GM08714 (cell line): ENCODE measurements at regions not wholly inside any gene's neighbourhood (a gene's known extent, or its start where the extent isn't known, plus 50 kb on each side); places are given as distances from the start of the nearest gene placed in this dataset.
"Not testable (repeated sequence)": the region's sequence is repeated elsewhere in the genome, so short reads cannot be mapped to it uniquely, and the experiment has no call there.

Experiments used
- H3K4me3 ChIP-seq: fragments of 200-500 bp; sonication (Bioruptor generic); 2 replicates; pipeline ENCODE4 v1.5.1; 2014; ENCODE audit warnings: mild to moderate bottlenecking, low read length, inconsistent platforms
- ZNF274 ChIP-seq: IDR thresholded peaks from 2 replicates; pipeline ENCODE4 v1.6.1; 2012; ENCODE audit warnings: mild to moderate bottlenecking, low read depth, low read length

GRCh38 chr6:122151763-122152162 lies 247.7 kb upstream of the HSF2 start:
- TF ChIP-seq ZNF274: no peak

GRCh38 chr6:122153557-122153956 lies 245.9 kb upstream of the HSF2 start:
- no peak for TF ChIP-seq ZNF274
- no peak overlapping the region for H3K4me3 ChIP-seq

More at GRCh38 chr6:122151763-122152162, 247.7 kb upstream of the HSF2 start:
- no peak overlapping the region for H3K4me3 ChIP-seq

DNA sequence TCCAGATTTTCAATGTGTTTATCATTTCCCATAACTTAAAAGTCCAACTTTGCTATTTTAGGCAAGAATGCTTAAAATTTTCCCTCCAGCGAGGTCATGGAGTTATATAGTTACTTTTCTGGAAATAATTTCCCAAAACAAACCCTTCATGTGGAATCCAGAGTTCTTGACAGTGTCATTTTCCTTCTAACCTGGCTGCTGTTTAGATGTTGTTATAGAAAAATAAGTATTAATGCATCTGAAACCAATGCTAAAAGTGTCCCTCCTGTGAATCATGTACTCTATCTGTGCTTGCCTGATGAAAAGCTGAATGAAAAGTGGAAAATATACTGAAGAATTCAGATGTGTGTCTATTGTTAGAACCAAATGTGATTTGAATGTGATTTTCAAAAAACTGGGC lies 245.3 kb upstream of the HSF2 start:
- no peak overlapping the region for H3K4me3 ChIP-seq
- no peak for TF ChIP-seq ZNF274

DNA sequence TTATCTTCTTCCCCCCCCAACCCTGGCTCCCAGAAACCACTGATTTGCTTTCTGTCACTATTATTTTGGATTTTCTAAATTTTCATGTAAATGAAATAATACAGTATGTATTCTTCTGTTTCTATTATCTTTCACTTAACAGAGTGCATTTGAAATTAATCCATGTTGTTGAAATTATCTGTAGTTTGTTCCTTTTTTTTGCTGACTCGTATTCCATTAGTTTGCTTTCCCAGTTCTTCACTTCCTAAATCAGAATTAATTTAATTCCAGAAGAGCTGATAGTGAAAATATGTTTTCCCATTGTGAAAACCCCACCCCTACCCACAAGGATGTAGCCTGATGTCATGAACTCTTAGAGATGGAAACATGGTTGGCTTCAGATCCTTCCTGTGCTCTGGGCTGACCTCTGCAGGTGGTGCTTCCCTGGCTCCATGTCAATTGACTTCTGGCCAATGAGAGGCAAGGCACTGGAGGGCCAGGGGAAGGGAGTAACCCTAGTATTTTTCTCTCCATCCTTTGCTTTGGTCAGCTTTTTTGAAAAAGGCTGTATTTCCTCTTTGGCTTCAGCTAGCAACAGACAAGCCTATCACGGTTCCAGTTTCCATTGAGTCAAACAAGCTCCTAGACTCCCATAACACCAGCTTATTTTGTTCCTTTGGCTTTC lies 244.4 kb upstream of the HSF2 start:
- H3K4me3 ChIP-seq: no peak overlapping the region
- no peak for TF ChIP-seq ZNF274

DNA sequence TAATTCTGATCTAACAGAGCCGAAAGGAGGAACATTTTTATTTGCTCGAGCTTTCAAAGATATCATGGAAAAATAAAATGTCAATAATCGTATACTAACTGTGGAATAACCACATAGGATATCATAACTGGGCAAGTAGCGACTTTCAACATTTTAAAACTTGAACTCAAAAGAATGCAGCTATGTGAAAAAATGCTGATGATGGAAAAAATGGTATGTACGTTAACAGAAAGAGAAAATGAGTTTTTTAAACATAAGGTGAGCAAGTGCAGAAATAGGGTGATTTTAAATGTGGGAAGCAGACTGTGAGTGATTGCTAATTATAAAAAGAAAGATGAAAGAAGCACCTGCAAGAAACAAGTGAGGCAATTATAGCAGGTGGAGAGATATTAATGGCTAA lies 238.3 kb upstream of the HSF2 start:
- no peak for TF ChIP-seq ZNF274
- no peak overlapping the region for H3K4me3 ChIP-seq

DNA sequence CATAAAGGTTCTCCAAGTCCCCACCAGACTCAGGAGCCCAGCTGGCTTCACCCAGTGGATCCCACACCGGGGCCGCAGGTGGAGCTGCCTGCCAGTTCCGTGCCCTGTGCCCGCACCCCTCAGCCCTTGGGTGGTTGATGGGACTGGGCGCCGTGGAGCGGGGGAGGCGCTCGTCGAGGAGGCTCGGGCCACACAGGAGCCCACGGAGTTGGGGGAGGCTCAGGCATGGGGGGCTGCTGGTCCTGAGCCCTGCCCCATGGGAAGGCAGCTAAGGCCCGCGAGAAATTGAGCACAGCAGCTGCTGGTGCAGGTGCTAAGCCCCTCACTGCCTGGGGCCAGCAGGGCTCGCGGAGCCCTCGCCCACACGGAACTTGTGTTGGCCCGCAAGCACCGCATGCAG lies 234.4 kb upstream of the HSF2 start:
- TF ChIP-seq ZNF274: no peak
- no peak overlapping the region for H3K4me3 ChIP-seq

DNA sequence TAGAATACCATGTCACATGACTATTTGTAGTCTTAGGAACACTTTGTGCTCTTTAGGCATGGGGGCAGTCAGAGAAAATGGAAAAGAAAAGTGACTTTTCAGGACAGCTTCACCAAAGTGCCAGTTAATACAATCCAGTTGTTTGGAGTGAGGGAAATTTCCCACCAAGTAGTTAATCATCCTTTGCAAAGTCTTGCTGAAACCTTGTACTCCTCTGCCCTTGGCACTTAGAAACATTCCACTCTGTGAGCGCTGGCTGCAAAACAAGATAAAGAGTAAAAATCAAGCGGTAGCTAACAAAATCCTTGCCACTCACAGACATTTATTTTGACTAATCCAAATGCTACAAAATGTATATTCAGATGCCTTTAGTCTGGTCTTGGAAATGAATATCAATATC lies 229.2 kb upstream of the HSF2 start:
- no peak for TF ChIP-seq ZNF274

DNA sequence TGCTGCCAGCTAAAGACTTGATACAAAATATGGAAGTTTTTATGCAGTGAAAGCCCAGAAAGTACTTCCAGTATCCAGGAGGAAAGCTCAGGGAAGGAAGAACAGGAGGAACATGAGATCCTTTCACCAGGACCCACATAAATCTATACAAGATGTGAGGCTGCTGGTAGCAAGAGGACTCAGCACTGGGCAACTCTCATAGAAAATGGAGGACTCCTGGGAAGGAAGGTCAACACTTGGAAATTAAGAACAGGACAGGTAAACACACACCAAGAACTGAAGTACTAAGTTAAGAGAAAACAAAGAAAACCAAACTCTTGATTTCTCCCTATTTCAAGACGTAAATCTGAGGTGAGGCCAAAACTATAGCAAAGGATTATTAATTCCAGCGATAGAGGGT lies 220.5 kb upstream of the HSF2 start:
- TF ChIP-seq ZNF274: no peak
- H3K4me3 ChIP-seq: no peak overlapping the region

More for the DNA sequence above, 229.2 kb upstream of the HSF2 start:
- H3K4me3 ChIP-seq: no peak overlapping the region

- no peak overlapping the region for H3K4me3 ChIP-seq
- no peak for TF ChIP-seq ZNF274
Measured at GRCh38 chr6:122180132-122180531, 219.3 kb upstream of the HSF2 start.

- no peak overlapping the region for H3K4me3 ChIP-seq
- TF ChIP-seq ZNF274: no peak
Measured at GRCh38 chr6:122182061-122182460, 217.4 kb upstream of the HSF2 start.

GRCh38 chr6:122184401-122184827 lies 215.0 kb upstream of the HSF2 start:
- H3K4me3 ChIP-seq: no peak overlapping the region

GRCh38 chr6:122185458-122185857 lies 214.0 kb upstream of the HSF2 start:
- not testable (repeated sequence) for H3K4me3 ChIP-seq

More at GRCh38 chr6:122184401-122184827, 215.0 kb upstream of the HSF2 start:
- TF ChIP-seq ZNF274: no peak

GRCh38 chr6:122187186-122187585 lies 212.3 kb upstream of the HSF2 start:
- no peak for TF ChIP-seq ZNF274
- no peak overlapping the region for H3K4me3 ChIP-seq

- TF ChIP-seq ZNF274: no peak
- H3K4me3 ChIP-seq: no peak overlapping the region
Measured at GRCh38 chr6:122198922-122199321, 200.5 kb upstream of the HSF2 start.

- H3K4me3 ChIP-seq: no peak overlapping the region
- TF ChIP-seq ZNF274: no peak
Measured at GRCh38 chr6:122200440-122200839, 199.0 kb upstream of the HSF2 start.

DNA sequence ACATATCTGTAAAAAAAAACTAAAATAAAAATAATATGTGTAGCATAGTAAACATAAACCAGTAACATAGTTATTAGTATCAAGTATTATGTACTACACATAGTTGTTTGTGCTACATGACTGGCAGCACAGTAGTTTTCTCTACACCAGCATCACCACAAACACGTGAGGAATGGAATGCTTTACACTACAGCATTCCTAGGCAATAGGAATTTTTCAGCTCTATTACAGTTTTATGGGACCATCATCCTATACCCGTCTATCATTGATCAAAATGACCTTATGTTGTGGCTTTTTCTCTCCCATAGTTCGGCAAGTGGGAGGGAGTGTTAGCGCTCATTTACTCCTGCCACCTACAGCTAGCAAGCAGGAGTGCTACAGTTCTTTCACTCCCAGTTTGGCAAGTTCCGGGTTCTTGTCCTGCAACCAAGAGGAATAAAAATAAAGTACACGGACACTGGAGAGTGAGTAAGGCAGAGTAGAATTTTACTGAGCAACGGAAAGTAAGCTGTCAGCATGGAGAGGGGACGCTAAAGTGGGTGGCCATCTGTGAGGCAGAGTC lies 196.8 kb upstream of the HSF2 start:
- TF ChIP-seq ZNF274: no peak
- no peak overlapping the region for H3K4me3 ChIP-seq
